ENCODE measurements at regions not wholly inside any gene's neighbourhood (a gene's known extent, or its start where the extent isn't known, plus 50 kb on each side); places are given as distances from the start of the nearest gene placed in this dataset.

DNA sequence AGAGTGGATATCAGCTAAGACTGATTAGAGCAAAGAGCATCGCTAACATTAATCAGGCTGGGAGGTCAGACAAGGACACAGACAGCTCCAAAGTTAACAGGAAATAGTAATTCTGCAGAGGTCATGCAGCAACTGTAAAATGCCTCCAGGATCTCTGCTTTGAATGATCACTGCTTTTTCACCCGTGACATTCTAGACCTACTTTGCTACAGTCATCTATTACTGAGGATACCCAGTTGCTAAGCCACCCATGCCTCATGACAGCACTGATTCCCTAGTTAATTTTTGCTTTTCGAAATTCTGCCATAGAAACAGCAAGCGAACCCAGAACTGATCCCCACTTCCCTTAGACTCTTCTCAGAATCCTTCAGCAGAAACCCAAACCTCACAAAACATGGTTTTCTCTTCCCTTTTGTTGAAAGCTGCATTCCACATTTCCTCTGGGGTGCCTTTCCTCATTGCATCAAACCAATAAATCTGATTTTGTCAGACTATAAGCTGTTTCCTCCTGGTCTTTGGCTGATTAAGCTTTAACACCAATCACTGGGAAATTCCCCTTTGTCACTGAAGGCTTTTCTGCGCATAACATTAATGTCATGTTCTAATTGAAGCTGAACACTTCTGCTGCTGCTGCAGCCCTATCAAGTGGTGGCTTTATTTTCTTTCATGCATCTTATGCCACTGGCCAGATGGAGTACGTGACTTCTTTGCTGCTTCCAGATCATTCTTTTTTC lies 201.1 kb upstream of the CHD1 start:
- H3K4me1 Mint-ChIP-seq (ENCODE audit: low read depth, unreplicated experiment), result no peaks in the 10 kb centered on the region
- no peaks in the 10 kb centered on the region for H3K36me3 Mint-ChIP-seq (ENCODE audit: insufficient read depth, unreplicated experiment)
- H3K4me3 Mint-ChIP-seq (ENCODE audit: low read depth, unreplicated experiment), result no peak overlapping the region
- H3K27ac Mint-ChIP-seq (ENCODE audit: unreplicated experiment), result no peak overlapping the region
- BruUV-seq (replicated peaks), result no TSS peak
- intact Hi-C loops (cut with micrococcal nuclease; ENCODE audit: unreplicated experiment), result no loop called here
- no peaks in the 10 kb centered on the region for H3K27me3 Mint-ChIP-seq (ENCODE audit: unreplicated experiment)
- TF ChIP-seq, protein P1, sequence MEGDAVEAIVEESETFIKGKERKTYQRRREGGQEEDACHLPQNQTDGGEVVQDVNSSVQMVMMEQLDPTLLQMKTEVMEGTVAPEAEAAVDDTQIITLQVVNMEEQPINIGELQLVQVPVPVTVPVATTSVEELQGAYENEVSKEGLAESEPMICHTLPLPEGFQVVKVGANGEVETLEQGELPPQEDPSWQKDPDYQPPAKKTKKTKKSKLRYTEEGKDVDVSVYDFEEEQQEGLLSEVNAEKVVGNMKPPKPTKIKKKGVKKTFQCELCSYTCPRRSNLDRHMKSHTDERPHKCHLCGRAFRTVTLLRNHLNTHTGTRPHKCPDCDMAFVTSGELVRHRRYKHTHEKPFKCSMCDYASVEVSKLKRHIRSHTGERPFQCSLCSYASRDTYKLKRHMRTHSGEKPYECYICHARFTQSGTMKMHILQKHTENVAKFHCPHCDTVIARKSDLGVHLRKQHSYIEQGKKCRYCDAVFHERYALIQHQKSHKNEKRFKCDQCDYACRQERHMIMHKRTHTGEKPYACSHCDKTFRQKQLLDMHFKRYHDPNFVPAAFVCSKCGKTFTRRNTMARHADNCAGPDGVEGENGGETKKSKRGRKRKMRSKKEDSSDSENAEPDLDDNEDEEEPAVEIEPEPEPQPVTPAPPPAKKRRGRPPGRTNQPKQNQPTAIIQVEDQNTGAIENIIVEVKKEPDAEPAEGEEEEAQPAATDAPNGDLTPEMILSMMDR (IDR thresholded peaks at IDR 0.05; ENCODE audit: unreplicated experiment), result no peak
- no peaks in the 10 kb centered on the region for H3K9me3 Mint-ChIP-seq (ENCODE audit: low read depth, unreplicated experiment)
- DNase-seq, result no peak
- CTCF ChIA-PET, result interaction anchor here (0.9 kb wide), 1 partner anchor 27 kb away, joined by 3 read pairs; no protein-coding TSS in a partner anchor

DNA sequence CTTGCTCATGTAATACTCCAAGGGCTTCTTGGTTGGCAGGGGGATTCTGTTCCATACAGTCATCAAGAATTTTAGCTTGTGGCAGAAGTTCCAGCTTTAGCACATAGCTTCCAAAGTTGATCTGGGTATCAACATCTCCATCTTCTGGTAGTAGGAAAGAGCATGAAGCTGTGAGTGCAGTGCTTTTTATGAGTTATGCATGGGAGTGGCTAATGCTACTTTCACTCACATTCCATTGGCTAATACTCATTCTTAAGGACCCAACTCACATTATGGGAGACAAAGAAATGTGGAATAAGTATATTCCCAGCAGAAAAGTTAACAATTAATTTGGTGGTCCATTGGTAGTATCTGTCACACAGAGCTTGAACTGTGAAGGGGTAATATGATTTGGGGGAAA lies 194.2 kb upstream of the CHD1 start:
- no peaks in the 10 kb centered on the region for H3K36me3 Mint-ChIP-seq (ENCODE audit: insufficient read depth, unreplicated experiment)
- H3K4me1 Mint-ChIP-seq (ENCODE audit: low read depth, unreplicated experiment), result no peaks in the 10 kb centered on the region
- intact Hi-C loops (cut with micrococcal nuclease; ENCODE audit: unreplicated experiment), result no loop called here
- H3K4me3 Mint-ChIP-seq (ENCODE audit: low read depth, unreplicated experiment), result no peak overlapping the region
- TF ChIP-seq, protein P1 (IDR thresholded peaks at IDR 0.05; ENCODE audit: unreplicated experiment), result no peak
- CTCF ChIA-PET, result no interaction called here
- BruUV-seq (replicated peaks), result no TSS peak
- H3K9me3 Mint-ChIP-seq (ENCODE audit: low read depth, unreplicated experiment), result no peaks in the 10 kb centered on the region
- H3K27me3 Mint-ChIP-seq (ENCODE audit: unreplicated experiment), result no peaks in the 10 kb centered on the region
- no peak overlapping the region for H3K27ac Mint-ChIP-seq (ENCODE audit: unreplicated experiment)
- no peak for DNase-seq

DNA sequence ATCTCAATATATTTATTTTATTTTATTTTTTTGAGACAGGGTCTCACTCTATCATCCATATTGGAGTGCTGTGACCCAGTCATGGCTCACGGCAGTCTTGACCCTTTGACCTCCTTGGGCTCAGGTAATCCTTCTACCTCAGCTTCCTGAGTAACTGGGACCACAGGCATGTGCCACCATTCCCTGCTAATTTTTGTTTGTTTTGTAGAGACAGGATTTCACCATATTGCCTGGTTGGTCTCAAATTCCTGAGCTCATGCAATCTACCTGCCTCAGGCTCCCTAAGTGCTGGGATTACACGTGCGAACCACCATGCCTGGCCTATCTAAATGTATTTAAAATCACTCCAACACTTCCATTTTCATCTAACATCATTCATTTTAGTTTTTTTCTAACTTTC lies 190.5 kb upstream of the CHD1 start:
- Mint-ChIP-seq H3K27me3 (ENCODE audit: unreplicated experiment) (no peaks in the 10 kb centered on the region), H3K36me3 (ENCODE audit: insufficient read depth, unreplicated experiment) (no peaks in the 10 kb centered on the region), H3K4me3 (ENCODE audit: low read depth, unreplicated experiment) (no peak overlapping the region), H3K4me1 (ENCODE audit: low read depth, unreplicated experiment) (no peaks in the 10 kb centered on the region), H3K9me3 (ENCODE audit: low read depth, unreplicated experiment) (no peaks in the 10 kb centered on the region), H3K27ac (ENCODE audit: unreplicated experiment) (no peak overlapping the region)
- no peak for DNase-seq
- intact Hi-C loops (cut with micrococcal nuclease; ENCODE audit: unreplicated experiment), result no loop called here
- CTCF ChIA-PET, result no interaction called here
- TF ChIP-seq, protein P1 (IDR thresholded peaks at IDR 0.05; ENCODE audit: unreplicated experiment), result no peak
- no TSS peak for BruUV-seq (replicated peaks)

DNA sequence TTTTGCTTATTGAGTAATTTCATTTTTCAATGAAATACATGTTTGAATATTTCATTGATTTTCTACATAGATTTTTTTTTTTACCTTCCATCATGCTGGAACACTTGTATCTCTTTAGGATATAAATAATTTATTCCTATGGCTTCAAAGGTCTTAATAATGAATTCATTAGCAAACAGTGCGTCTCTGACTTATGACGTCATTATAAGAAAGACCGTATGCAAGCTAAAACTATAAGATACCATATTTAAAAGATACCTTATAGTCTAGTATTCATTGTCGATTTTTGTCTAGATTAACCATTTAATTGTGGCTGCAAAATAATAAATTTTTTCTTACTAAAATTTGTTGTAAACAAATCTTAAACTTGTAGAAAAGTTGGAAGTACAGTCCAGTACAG lies 187.7 kb upstream of the CHD1 start:
- Mint-ChIP-seq H3K4me3 (ENCODE audit: low read depth, unreplicated experiment) (no peak overlapping the region), H3K9me3 (ENCODE audit: low read depth, unreplicated experiment) (no peaks in the 10 kb centered on the region), H3K27me3 (ENCODE audit: unreplicated experiment) (no peaks in the 10 kb centered on the region), H3K36me3 (ENCODE audit: insufficient read depth, unreplicated experiment) (no peaks in the 10 kb centered on the region), H3K27ac (ENCODE audit: unreplicated experiment) (no peak overlapping the region), H3K4me1 (ENCODE audit: low read depth, unreplicated experiment) (no peaks in the 10 kb centered on the region)
- DNase-seq, result no peak
- CTCF ChIA-PET, result no interaction called here
- intact Hi-C loops (cut with micrococcal nuclease; ENCODE audit: unreplicated experiment), result no loop called here
- BruUV-seq (replicated peaks), result no TSS peak
- TF ChIP-seq, protein P1 (IDR thresholded peaks at IDR 0.05; ENCODE audit: unreplicated experiment), result no peak
